Naive thymus-derived CD4-positive, alpha-beta T cell (primary cell): ENCODE measurements at regions not wholly inside any gene's neighbourhood (a gene's known extent, or its start where the extent isn't known, plus 50 kb on each side); places are given as distances from the start of the nearest gene placed in this dataset.

ENCODE experiments used
- ATAC-seq: fragments of 150-1000 bp; cut with Tn5 transposase; 2 replicates; pipeline ENCODE4 v1.10.0; 2021; ENCODE audit warnings: mild to moderate bottlenecking, moderate library complexity
- CTCF ChIA-PET: fragments of 350-600 bp; sonication (Branson Sonifier 250); formaldehyde crosslinking; loops from one replicate; lab custom pipeline; 2021; ENCODE audit warnings: antibody characterized with exemption; lab: Charles Lee
- POLR2A ChIA-PET: fragments of 350-600 bp; sonication (Branson Sonifier 250); formaldehyde crosslinking; loops from one replicate; lab custom pipeline; 2021; ENCODE audit warnings: antibody characterized with exemption, inconsistent platforms; lab: Charles Lee
- DNase-seq, 9 donors: peaks; one replicate each; pipeline versions ENCODE4 v3.0.0 to v3.0.0-alpha.2; 2020 to 2022; ENCODE audit warnings: mixed read lengths in 1 of 9
- H3K27ac ChIP-seq: one replicate; pipeline ENCODE4 v1.7.0; 2013; ENCODE audit warnings: mild to moderate bottlenecking, low read depth, low read length, moderate library complexity
- H3K27me3 ChIP-seq, 2 donors: one replicate each; pipeline ENCODE4 v1.7.0; 2013; ENCODE audit warnings: low read length in 2 of 2, mild to moderate bottlenecking in 2 of 2, moderate library complexity in 2 of 2; ENCODE audit not compliant: control insufficient read depth in 2 of 2, insufficient read depth in 2 of 2
- H3K36me3 ChIP-seq, 3 experiments: 1 replicate in 2 of 3; 2 replicates in 1 of 3; pipeline ENCODE4 v1.7.0; 2013; ENCODE audit warnings: low read length in 3 of 3, mild to moderate bottlenecking in 3 of 3, moderate library complexity in 1 of 3; ENCODE audit not compliant: insufficient read depth in 3 of 3, control insufficient read depth in 2 of 3
- H3K4me1 ChIP-seq, 2 donors: one replicate each; pipeline ENCODE4 v1.7.0; 2013; ENCODE audit warnings: low read length in 2 of 2, mild to moderate bottlenecking in 2 of 2, moderate library complexity in 1 of 2; ENCODE audit not compliant: control insufficient read depth in 2 of 2, insufficient read depth in 2 of 2
- H3K4me3 ChIP-seq: 2 replicates; pipeline ENCODE4 v1.7.0; 2013; ENCODE audit warnings: mild to moderate bottlenecking, low read length
- H3K9me3 ChIP-seq, 3 experiments: 1 replicate in 2 of 3; 2 replicates in 1 of 3; pipeline ENCODE4 v1.7.0; 2013; ENCODE audit warnings: low read length in 3 of 3; ENCODE audit not compliant: control insufficient read depth in 2 of 3
- H3K27ac Mint-ChIP-seq, 9 donors: one replicate each; pipeline ENCODE4 v1.8.0; 2020 to 2022; ENCODE audit warnings: mixed read lengths in 9 of 9, mild to moderate bottlenecking in 8 of 9, moderate library complexity in 5 of 9, inconsistent platforms in 2 of 9
- H3K27me3 Mint-ChIP-seq, 5 donors: one replicate each; pipeline ENCODE4 v1.8.0; 2021 to 2022; ENCODE audit warnings: mixed read lengths in 5 of 5, mild to moderate bottlenecking in 1 of 5
- H3K36me3 Mint-ChIP-seq, 5 donors: one replicate each; pipeline ENCODE4 v1.8.0; 2020 to 2022; ENCODE audit warnings: mixed read lengths in 5 of 5, mild to moderate bottlenecking in 3 of 5, inconsistent platforms in 1 of 5
- H3K4me1 Mint-ChIP-seq, 7 donors: one replicate each; pipeline ENCODE4 v1.8.0; 2020 to 2022; ENCODE audit warnings: mixed read lengths in 7 of 7, mild to moderate bottlenecking in 3 of 7, inconsistent platforms in 1 of 7
- H3K4me3 Mint-ChIP-seq, 10 donors: one replicate each; pipeline ENCODE4 v1.8.0; 2020 to 2022; ENCODE audit warnings: mild to moderate bottlenecking in 10 of 10, mixed read lengths in 10 of 10, moderate library complexity in 6 of 10, inconsistent platforms in 2 of 10
- H3K9me3 Mint-ChIP-seq, 11 donors: one replicate each; pipeline ENCODE4 v1.8.0; 2020 to 2022; ENCODE audit warnings: mixed read lengths in 11 of 11, mild to moderate bottlenecking in 4 of 11, inconsistent platforms in 1 of 11, moderate library complexity in 1 of 11
- intact Hi-C, 2 donors: fragments of 100-400 bp; cut with micrococcal nuclease; formaldehyde crosslinking; loops; one replicate each; pipeline ENCODE4 v1.15.1; 2023

- Histone ChIP-seq H3K4me3 (no peak overlapping the region), H3K36me3 (no peaks in the 10 kb centered on the region), H3K9me3 (no peaks in the 10 kb centered on the region), H3K27me3 (no peaks in the 10 kb centered on the region), H3K4me1 (no peaks in the 10 kb centered on the region), H3K27ac (no peak overlapping the region)
- no peaks in the 10 kb centered on the region for H3K4me1 Mint-ChIP-seq
- peaks cover 0 to 10% (median 0%) of the 10 kb centered on the region in 5 donors for H3K27me3 Mint-ChIP-seq
- ChIA-PET POLR2A (no interaction called here), CTCF (no interaction called here)
- ATAC-seq: no peak
- H3K4me3 Mint-ChIP-seq: no peak overlapping the region
- H3K36me3 Mint-ChIP-seq: no peaks in the 10 kb centered on the region
- intact Hi-C loops: no loop called here
- DNase-seq: no peak
- H3K9me3 Mint-ChIP-seq: peaks cover 0 to 9% (median 0%) of the 10 kb centered on the region in 11 donors
- H3K27ac Mint-ChIP-seq: no peak overlapping the region
Observed at GRCh38 chr15:94834494-94834893, 603.1 kb downstream of the MCTP2 start.

- no peaks in the 10 kb centered on the region for H3K9me3 ChIP-seq
- no peak overlapping the region for H3K4me3 ChIP-seq
- intact Hi-C loops: no loop called here
- Mint-ChIP-seq H3K9me3 (peaks cover 0 to 7% (median 0%) of the 10 kb centered on the region in 11 donors), H3K4me3 (no peak overlapping the region), H3K36me3 (no peaks in the 10 kb centered on the region), H3K4me1 (no peaks in the 10 kb centered on the region), H3K27me3 (peaks cover 8 to 37% (median 12%) of the 10 kb centered on the region in 5 donors), H3K27ac (no peak overlapping the region)
- no peaks in the 10 kb centered on the region for H3K4me1 ChIP-seq
- H3K27ac ChIP-seq: no peak overlapping the region
- no peaks in the 10 kb centered on the region for H3K36me3 ChIP-seq
- CTCF ChIA-PET: no interaction called here
- POLR2A ChIA-PET: no interaction called here
- ATAC-seq: no peak
- H3K27me3 ChIP-seq: no peaks in the 10 kb centered on the region
- DNase-seq: no peak
Observed at GRCh38 chr15:94838281-94838680, 606.9 kb downstream of the MCTP2 start.

GRCh38 chr15:94840794-94841783 lies 609.7 kb downstream of the MCTP2 start:
- Mint-ChIP-seq H3K4me3 (no peak overlapping the region), H3K9me3 (peaks cover 0 to 9% (median 0%) of the 10 kb centered on the region in 11 donors), H3K36me3 (no peaks in the 10 kb centered on the region), H3K27ac (no peak overlapping the region), H3K27me3 (peaks cover 31 to 49% (median 34%) of the 10 kb centered on the region in 5 donors), H3K4me1 (peaks cover 0 to 8% (median 0%) of the 10 kb centered on the region in 7 donors)
- H3K4me3 ChIP-seq: no peak overlapping the region
- no peaks in the 10 kb centered on the region for H3K4me1 ChIP-seq
- ATAC-seq: no peak
- CTCF ChIA-PET: no interaction called here
- DNase-seq: no peak
- H3K27me3 ChIP-seq: peaks cover 0 to 3% of the 10 kb centered on the region in 2 donors
- no peak overlapping the region for H3K27ac ChIP-seq
- no peaks in the 10 kb centered on the region for H3K36me3 ChIP-seq
- intact Hi-C loops: no loop called here
- no peaks in the 10 kb centered on the region for H3K9me3 ChIP-seq
- POLR2A ChIA-PET: no interaction called here

DNA sequence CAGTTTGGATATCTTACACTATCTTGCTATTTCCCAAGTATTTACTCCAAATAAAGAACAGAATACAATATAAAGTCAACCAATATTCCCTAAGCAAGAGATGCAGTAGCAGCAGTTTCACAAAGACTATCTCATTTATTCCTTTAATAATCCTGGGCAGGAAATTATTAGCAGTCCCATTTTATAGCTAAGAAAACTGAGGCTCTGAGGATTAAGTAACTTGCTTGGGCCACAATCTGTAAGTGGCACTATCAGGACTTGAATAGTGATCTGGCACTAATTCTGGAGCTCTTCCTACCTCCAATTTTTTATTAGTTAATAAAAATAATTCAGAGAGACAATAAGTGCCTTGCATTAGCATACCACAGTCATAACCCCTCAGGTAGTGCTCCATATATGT lies 611.7 kb downstream of the MCTP2 start:
- CTCF ChIA-PET: no interaction called here
- no peaks in the 10 kb centered on the region for H3K36me3 ChIP-seq
- H3K4me3 Mint-ChIP-seq: no peak overlapping the region
- H3K27ac ChIP-seq: no peak overlapping the region
- no peak overlapping the region for H3K4me3 ChIP-seq
- H3K9me3 ChIP-seq: no peaks in the 10 kb centered on the region
- H3K9me3 Mint-ChIP-seq: peaks cover 0 to 18% (median 7%) of the 10 kb centered on the region in 11 donors
- H3K4me1 ChIP-seq: no peaks in the 10 kb centered on the region
- peaks cover 0 to 5% (median 0%) of the 10 kb centered on the region in 5 donors for H3K36me3 Mint-ChIP-seq
- peaks cover 0 to 8% (median 0%) of the 10 kb centered on the region in 7 donors for H3K4me1 Mint-ChIP-seq
- H3K27me3 ChIP-seq: peaks cover 0 to 4% of the 10 kb centered on the region in 2 donors
- no peak overlapping the region for H3K27ac Mint-ChIP-seq
- POLR2A ChIA-PET: no interaction called here
- no peak for DNase-seq
- ATAC-seq: no peak
- H3K27me3 Mint-ChIP-seq: peaks cover 42 to 63% (median 49%) of the 10 kb centered on the region in 5 donors
- intact Hi-C loops: no loop called here

- intact Hi-C loops: no loop called here
Observed at GRCh38 chr15:94844198-94844537, 612.8 kb downstream of the MCTP2 start.

GRCh38 chr15:94844538-94845389 lies 613.4 kb downstream of the MCTP2 start:
- DNase-seq (no peak), ATAC-seq (no peak)
- H3K27ac Mint-ChIP-seq: no peak overlapping the region
- H3K9me3 ChIP-seq: no peaks in the 10 kb centered on the region
- ChIA-PET CTCF (no interaction called here), POLR2A (no interaction called here)
- H3K4me3 Mint-ChIP-seq: no peak overlapping the region
- H3K4me1 Mint-ChIP-seq: peaks cover 0 to 8% (median 0%) of the 10 kb centered on the region in 7 donors
- no peak overlapping the region for H3K4me3 ChIP-seq
- peaks cover 0 to 5% (median 0%) of the 10 kb centered on the region in 5 donors for H3K36me3 Mint-ChIP-seq
- H3K27me3 ChIP-seq: peaks cover 0 to 4% of the 10 kb centered on the region in 2 donors
- H3K36me3 ChIP-seq: no peaks in the 10 kb centered on the region
- H3K27ac ChIP-seq: no peak overlapping the region
- peaks cover 2 to 18% (median 7%) of the 10 kb centered on the region in 11 donors for H3K9me3 Mint-ChIP-seq
- intact Hi-C loops: no loop called here
- H3K4me1 ChIP-seq: no peaks in the 10 kb centered on the region
- peaks cover 42 to 70% (median 53%) of the 10 kb centered on the region in 5 donors for H3K27me3 Mint-ChIP-seq

More at GRCh38 chr15:94844198-94844537, 612.8 kb downstream of the MCTP2 start:
- ATAC-seq (no peak), DNase-seq (no peak)
- no peaks in the 10 kb centered on the region for H3K4me1 ChIP-seq
- H3K9me3 ChIP-seq: no peaks in the 10 kb centered on the region
- peaks cover 0 to 4% of the 10 kb centered on the region in 2 donors for H3K27me3 ChIP-seq
- ChIA-PET CTCF (no interaction called here), POLR2A (no interaction called here)
- H3K36me3 Mint-ChIP-seq: peaks cover 0 to 5% (median 0%) of the 10 kb centered on the region in 5 donors
- no peak overlapping the region for H3K4me3 ChIP-seq
- peaks cover 1 to 18% (median 7%) of the 10 kb centered on the region in 11 donors for H3K9me3 Mint-ChIP-seq
- peaks cover 42 to 64% (median 50%) of the 10 kb centered on the region in 5 donors for H3K27me3 Mint-ChIP-seq
- no peaks in the 10 kb centered on the region for H3K36me3 ChIP-seq
- H3K4me3 Mint-ChIP-seq: no peak overlapping the region
- H3K4me1 Mint-ChIP-seq: peaks cover 0 to 8% (median 0%) of the 10 kb centered on the region in 7 donors
- H3K27ac ChIP-seq: no peak overlapping the region
- no peak overlapping the region for H3K27ac Mint-ChIP-seq
